ENCODE measurements at regions not wholly inside any gene's neighbourhood (a gene's known extent, or its start where the extent isn't known, plus 50 kb on each side); places are given as distances from the start of the nearest gene placed in this dataset.

GRCh38 chr12:61043838-61044237 lies 1216.4 kb upstream of the USP15 start:
- no peaks in the 10 kb centered on the region for H3K9me3 ChIP-seq
- no peaks in the 10 kb centered on the region for H3K27me3 ChIP-seq (replicated peaks; ENCODE audit: insufficient read depth)
- H3K27ac ChIP-seq = no peak overlapping the region
- H3K4me3 ChIP-seq = no peak overlapping the region
- no peak for TF ChIP-seq CTCF (IDR thresholded peaks at IDR 0.05)
- no peaks in the 10 kb centered on the region for H3K4me1 ChIP-seq (ENCODE audit: control insufficient read depth in 1 of 2, low read depth in 2 of 2)
- DNase-seq (ENCODE audit: low spot score) (no peak), ATAC-seq (ENCODE audit: insufficient number of reproducible peaks, low FRiP score, low read depth) (no peak)
- H3K36me3 ChIP-seq = no peaks in the 10 kb centered on the region

GRCh38 chr12:61044766-61045165 lies 1215.4 kb upstream of the USP15 start:
- ATAC-seq (ENCODE audit: insufficient number of reproducible peaks, low FRiP score, low read depth) (no peak), DNase-seq (ENCODE audit: low spot score) (no peak)
- no peaks in the 10 kb centered on the region for H3K9me3 ChIP-seq
- H3K36me3 ChIP-seq = no peaks in the 10 kb centered on the region
- no peak overlapping the region for H3K4me3 ChIP-seq
- no peaks in the 10 kb centered on the region for H3K4me1 ChIP-seq (ENCODE audit: control insufficient read depth in 1 of 2, low read depth in 2 of 2)
- no peaks in the 10 kb centered on the region for H3K27me3 ChIP-seq (replicated peaks; ENCODE audit: insufficient read depth)
- no peak overlapping the region for H3K27ac ChIP-seq
- TF ChIP-seq CTCF (IDR thresholded peaks at IDR 0.05) = no peak

- ATAC-seq (ENCODE audit: insufficient number of reproducible peaks, low FRiP score, low read depth) (no peak), DNase-seq (ENCODE audit: low spot score) (no peak)
- no peaks in the 10 kb centered on the region for H3K36me3 ChIP-seq
- no peak for TF ChIP-seq CTCF (IDR thresholded peaks at IDR 0.05)
- no peak overlapping the region for H3K4me3 ChIP-seq
- no peak overlapping the region for H3K27ac ChIP-seq
- no peaks in the 10 kb centered on the region for H3K9me3 ChIP-seq
- no peaks in the 10 kb centered on the region for H3K27me3 ChIP-seq (replicated peaks; ENCODE audit: insufficient read depth)
- no peaks in the 10 kb centered on the region for H3K4me1 ChIP-seq (ENCODE audit: control insufficient read depth in 1 of 2, low read depth in 2 of 2)
Measured at GRCh38 chr12:61070640-61071414, 1189.4 kb upstream of the USP15 start.

DNA sequence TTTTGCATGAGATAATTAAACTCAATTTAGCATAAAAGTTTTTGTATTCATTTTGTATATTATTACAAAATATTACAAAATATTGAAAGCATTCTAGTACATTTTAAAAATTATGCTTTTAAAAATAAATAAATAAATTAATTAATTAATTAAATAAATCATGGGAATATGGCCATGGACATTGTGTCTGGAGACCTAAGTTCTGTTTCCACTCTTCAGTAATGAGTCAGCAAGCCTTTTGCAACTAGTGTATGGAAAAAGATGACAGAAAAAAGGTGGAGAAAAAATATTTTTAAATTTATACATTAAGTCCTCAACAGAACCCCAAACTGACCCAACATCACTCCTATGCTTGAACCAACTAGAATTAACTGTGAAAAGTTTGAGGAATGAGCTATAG lies 1187.5 kb upstream of the USP15 start:
- no peaks in the 10 kb centered on the region for H3K4me1 ChIP-seq (ENCODE audit: control insufficient read depth in 1 of 2, low read depth in 2 of 2)
- no peaks in the 10 kb centered on the region for H3K36me3 ChIP-seq
- DNase-seq (ENCODE audit: low spot score) (no peak), ATAC-seq (ENCODE audit: insufficient number of reproducible peaks, low FRiP score, low read depth) (no peak)
- H3K27me3 ChIP-seq (replicated peaks; ENCODE audit: insufficient read depth) = no peaks in the 10 kb centered on the region
- no peak overlapping the region for H3K27ac ChIP-seq
- no peak overlapping the region for H3K4me3 ChIP-seq
- TF ChIP-seq CTCF (IDR thresholded peaks at IDR 0.05) = no peak
- H3K9me3 ChIP-seq = no peaks in the 10 kb centered on the region

DNA sequence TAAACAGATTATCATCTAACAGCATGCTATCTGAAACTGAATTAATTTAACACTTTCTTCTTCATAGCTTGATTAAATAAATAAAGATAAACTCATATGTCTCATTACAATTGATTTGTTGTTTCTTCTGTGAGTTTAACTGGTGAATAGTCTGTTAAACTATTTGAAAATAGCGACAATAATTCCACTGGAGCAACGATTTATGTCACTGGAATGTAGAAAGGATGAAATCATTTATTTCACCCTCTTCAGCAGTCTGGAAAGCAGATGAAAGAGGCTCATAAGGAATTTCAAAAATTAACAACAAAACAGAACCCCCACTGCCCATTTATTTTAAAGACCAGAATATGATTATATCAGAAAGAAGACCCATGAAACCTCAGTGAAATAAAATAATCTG lies 1165.1 kb upstream of the USP15 start:
- TF ChIP-seq CTCF (IDR thresholded peaks at IDR 0.05) = no peak
- H3K36me3 ChIP-seq = no peaks in the 10 kb centered on the region
- no peaks in the 10 kb centered on the region for H3K27me3 ChIP-seq (replicated peaks; ENCODE audit: insufficient read depth)
- no peak overlapping the region for H3K4me3 ChIP-seq
- DNase-seq (ENCODE audit: low spot score) (no peak), ATAC-seq (ENCODE audit: insufficient number of reproducible peaks, low FRiP score, low read depth) (no peak)
- no peaks in the 10 kb centered on the region for H3K9me3 ChIP-seq
- no peak overlapping the region for H3K27ac ChIP-seq
- H3K4me1 ChIP-seq (ENCODE audit: control insufficient read depth in 1 of 2, low read depth in 2 of 2) = no peaks in the 10 kb centered on the region

Data from thoracic aorta (tissue), 2 donors.